ENCODE measurements at regions not wholly inside any gene's neighbourhood (a gene's known extent, or its start where the extent isn't known, plus 50 kb on each side); places are given as distances from the start of the nearest gene placed in this dataset.

DNA sequence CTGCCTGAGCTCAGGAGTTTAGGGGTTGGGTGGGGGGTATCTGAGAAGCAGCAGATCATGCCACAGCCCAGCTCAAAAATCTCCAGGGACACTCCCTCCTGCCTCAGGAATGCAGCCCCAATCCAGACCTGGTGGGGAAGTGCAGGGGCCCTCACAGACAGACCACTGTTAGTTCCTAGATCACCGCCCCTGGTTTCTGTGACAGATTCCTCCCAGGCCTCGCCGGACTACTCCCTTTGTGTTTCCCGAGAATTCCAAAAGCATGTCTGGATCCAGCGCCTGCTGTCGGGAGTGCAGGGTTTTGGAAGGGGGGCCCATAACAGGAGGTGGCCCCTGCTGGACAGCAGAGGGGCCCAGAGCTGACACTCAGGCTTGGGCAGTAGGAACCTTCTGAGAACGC, 74.5 kb downstream of the CTSL start:
- H3K36me3 ChIP-seq, result no peaks in the 10 kb centered on the region
- H3K4me3 ChIP-seq (ENCODE audit: low read depth, low read length), result no peak overlapping the region
- no peaks in the 10 kb centered on the region for H3K27me3 ChIP-seq
- H3K4me1 ChIP-seq, result no peaks in the 10 kb centered on the region
- no peak for DNase-seq
- no peaks in the 10 kb centered on the region for H3K9me3 ChIP-seq
- TF ChIP-seq, protein P1, sequence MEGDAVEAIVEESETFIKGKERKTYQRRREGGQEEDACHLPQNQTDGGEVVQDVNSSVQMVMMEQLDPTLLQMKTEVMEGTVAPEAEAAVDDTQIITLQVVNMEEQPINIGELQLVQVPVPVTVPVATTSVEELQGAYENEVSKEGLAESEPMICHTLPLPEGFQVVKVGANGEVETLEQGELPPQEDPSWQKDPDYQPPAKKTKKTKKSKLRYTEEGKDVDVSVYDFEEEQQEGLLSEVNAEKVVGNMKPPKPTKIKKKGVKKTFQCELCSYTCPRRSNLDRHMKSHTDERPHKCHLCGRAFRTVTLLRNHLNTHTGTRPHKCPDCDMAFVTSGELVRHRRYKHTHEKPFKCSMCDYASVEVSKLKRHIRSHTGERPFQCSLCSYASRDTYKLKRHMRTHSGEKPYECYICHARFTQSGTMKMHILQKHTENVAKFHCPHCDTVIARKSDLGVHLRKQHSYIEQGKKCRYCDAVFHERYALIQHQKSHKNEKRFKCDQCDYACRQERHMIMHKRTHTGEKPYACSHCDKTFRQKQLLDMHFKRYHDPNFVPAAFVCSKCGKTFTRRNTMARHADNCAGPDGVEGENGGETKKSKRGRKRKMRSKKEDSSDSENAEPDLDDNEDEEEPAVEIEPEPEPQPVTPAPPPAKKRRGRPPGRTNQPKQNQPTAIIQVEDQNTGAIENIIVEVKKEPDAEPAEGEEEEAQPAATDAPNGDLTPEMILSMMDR (IDR thresholded peaks at IDR 0.05; ENCODE audit: low read depth, low read length), result no peak

DNA sequence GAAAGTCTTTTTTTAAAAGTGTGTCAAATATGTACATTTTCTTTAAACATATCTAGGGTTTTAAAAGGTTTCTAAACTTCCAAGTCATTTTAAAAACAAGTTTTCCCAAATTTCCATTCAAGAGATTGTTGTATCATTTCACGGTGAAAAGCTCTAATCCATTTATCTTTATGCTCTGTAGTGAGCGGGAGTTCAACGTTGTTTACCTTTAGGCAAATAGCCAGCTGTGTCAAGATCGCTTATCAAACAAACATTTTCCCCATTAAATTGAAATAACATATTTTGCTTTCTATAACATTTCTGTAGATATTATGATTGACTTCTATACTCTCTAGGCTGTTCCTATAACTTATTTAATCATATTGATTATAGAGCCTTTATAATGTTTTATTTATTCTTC, 75.1 kb downstream of the CTSL start:
- no peaks in the 10 kb centered on the region for H3K4me1 ChIP-seq
- no peaks in the 10 kb centered on the region for H3K36me3 ChIP-seq
- H3K27me3 ChIP-seq, result no peaks in the 10 kb centered on the region
- H3K4me3 ChIP-seq (ENCODE audit: low read depth, low read length), result no peak overlapping the region
- TF ChIP-seq, protein P1 (IDR thresholded peaks at IDR 0.05; ENCODE audit: low read depth, low read length), result no peak
- no peak for DNase-seq
- H3K9me3 ChIP-seq, result no peaks in the 10 kb centered on the region

DNA sequence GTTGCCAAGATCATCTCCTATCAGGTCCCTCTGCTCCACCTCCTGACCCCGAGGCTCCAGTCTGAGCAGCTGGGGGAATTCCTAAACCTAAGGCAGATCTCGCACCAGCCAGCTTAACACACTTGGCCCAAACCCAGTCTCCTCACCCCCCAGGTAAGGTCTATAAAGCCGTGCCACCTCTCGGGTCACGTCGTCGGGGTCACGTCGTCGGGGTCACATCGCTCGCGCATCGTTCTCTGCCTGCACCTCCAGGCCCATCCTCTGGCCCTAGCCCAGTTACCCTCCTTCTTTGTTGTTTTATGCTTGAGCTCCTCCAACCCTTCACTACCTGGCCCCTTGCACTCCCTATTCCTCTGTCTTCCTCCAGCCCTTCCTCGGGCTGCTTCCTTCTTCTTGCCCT, 77.2 kb downstream of the CTSL start:
- no peak for DNase-seq
- Histone ChIP-seq H3K9me3 (no peaks in the 10 kb centered on the region), H3K4me3 (ENCODE audit: low read depth, low read length) (no peak overlapping the region), H3K27me3 (no peaks in the 10 kb centered on the region), H3K4me1 (no peaks in the 10 kb centered on the region), H3K36me3 (no peaks in the 10 kb centered on the region)
- TF ChIP-seq, protein P1 (IDR thresholded peaks at IDR 0.05; ENCODE audit: low read depth, low read length), result no peak

DNA sequence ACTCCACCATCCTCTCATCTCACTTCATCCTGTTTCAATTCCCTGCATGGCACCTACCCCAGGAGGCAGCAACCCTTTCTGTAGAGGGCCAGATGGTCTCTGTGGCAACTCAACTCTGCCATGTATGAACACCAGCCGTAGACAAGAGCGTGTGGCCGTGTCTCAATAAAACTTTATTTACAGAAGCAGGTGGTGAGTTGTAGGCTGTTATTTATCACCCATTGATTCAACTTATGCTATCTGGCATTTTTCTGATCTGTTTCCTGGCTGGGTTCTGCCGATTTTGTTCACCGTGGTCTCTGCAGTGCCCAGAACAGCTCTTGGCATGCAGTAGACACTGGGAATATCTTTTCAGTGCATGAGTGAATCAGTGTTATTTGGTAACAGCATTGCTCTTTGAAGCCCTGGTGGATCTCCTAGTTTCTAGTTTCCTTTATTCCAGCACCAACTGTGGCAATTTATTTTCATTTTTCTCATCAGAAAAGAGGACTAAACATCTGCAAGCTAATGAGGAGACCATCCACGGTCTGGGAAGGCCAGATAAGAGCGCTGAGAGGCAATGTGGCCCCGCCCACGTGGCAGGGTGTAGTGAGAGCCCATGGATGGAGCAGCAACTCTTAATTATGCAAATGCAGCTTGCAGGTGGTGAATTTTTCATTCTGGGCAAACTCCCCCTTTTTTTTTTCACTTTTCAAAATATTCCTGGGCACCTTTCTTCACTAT, 77.9 kb downstream of the CTSL start:
- H3K9me3 ChIP-seq, result no peaks in the 10 kb centered on the region
- no peak for DNase-seq
- H3K4me1 ChIP-seq, result no peaks in the 10 kb centered on the region
- H3K36me3 ChIP-seq, result no peaks in the 10 kb centered on the region
- H3K4me3 ChIP-seq (ENCODE audit: low read depth, low read length), result no peak overlapping the region
- TF ChIP-seq, protein P1 (IDR thresholded peaks at IDR 0.05; ENCODE audit: low read depth, low read length), result no peak
- no peaks in the 10 kb centered on the region for H3K27me3 ChIP-seq

DNA sequence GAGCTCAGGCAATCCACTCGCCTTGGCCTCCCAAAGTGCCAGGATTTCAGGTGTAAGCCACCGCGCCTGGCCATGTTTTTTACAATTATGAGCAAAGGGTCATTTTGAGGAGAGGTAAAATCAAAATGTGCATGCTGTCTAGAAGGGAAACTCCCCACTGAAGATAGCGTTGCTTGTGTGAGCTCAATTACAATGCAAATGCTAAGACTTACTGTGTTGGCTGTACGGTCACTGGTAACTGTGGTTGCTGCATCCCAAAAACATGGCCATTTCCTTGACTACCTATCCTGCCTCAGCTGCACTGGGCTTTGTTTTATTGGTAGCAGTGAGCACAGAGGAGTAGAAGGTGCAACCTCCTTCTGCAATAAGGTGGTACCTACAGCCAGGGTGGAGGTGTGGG, 77.4 kb upstream of the SPATA31E1 start:
- Histone ChIP-seq H3K4me1 (no peaks in the 10 kb centered on the region), H3K27me3 (no peaks in the 10 kb centered on the region), H3K4me3 (ENCODE audit: low read depth, low read length) (no peak overlapping the region), H3K9me3 (no peaks in the 10 kb centered on the region), H3K36me3 (no peaks in the 10 kb centered on the region)
- TF ChIP-seq, protein P1 (IDR thresholded peaks at IDR 0.05; ENCODE audit: low read depth, low read length), result no peak
- no peak for DNase-seq

DNA sequence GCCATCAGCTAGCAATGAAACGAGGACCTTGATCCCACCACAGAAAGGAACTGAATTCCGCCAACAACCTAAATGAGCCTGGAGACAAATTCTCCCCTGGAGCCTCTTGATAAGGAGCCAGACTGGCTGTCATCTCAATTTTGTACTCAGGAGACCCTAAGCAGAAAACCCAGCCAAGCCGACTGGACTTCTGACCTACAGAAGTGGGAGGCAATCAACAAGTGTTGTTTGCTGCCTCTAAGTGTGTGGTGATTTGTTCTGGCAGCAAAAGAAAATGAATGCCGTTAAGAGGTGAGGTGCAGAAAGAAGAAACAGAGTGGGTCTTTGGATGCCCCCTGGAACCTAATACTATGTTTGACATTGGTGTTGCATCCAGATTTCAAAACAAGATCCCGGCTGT, 72.7 kb upstream of the SPATA31E1 start:
- H3K36me3 ChIP-seq, result no peaks in the 10 kb centered on the region
- DNase-seq, result no peak

More for the DNA sequence above, 72.7 kb upstream of the SPATA31E1 start:
- Histone ChIP-seq H3K27me3 (no peaks in the 10 kb centered on the region), H3K4me3 (ENCODE audit: low read depth, low read length) (no peak overlapping the region), H3K9me3 (no peaks in the 10 kb centered on the region), H3K4me1 (no peaks in the 10 kb centered on the region)
- TF ChIP-seq, protein P1 (IDR thresholded peaks at IDR 0.05; ENCODE audit: low read depth, low read length), result no peak
